Left kidney (tissue), 1 donor: ENCODE measurements at regions not wholly inside any gene's neighbourhood (a gene's known extent, or its start where the extent isn't known, plus 50 kb on each side); places are given as distances from the start of the nearest gene placed in this dataset.
"Not testable (repeated sequence)": the region's sequence is repeated elsewhere in the genome, so short reads cannot be mapped to it uniquely, and the experiment has no call there.

ENCODE experiments used
- DNase-seq: peaks from one replicate; pipeline ENCODE4 v3.0.0-alpha.2; 2013

DNA sequence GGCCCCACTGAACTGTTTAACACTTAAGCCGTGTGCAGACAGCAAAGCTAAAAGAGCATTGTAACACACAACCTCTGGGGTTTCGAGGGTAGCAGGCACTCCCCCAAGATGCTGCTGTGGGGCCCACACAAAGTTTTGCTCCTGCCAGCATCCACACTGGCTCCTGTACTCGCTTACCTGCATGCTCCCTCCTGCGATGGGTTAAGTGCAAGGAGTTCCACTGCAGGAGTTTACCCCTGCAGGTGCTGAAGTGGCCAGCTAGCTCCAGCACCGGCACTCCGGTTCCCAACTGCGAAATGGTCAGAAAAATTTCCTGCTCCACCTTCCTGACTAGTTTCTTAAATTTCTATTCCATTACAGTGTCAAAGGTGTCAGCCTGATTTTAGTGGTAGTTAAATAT, 443.5 kb downstream of the PCDH10 start:
- DNase-seq, result no peak

DNA sequence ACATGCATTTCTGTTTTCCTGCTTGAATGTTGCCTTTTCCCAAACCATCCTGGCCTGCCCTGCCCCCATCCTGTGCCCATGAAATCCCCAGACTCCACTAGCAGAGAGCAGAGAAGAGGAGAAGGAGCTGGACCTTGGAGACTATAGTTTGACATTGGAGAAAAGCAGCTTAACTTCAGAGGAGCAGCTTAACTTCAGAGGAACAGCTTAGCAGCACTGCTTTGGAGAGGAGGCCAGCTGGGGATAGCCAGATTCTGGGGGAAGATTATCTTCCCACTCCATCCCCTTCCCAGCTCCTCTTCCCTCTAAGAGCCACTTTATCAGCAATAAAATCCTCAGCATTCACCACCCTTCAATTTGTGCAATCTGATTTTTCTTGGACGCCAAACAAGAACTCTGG, 443.0 kb downstream of the PCDH10 start:
- DNase-seq, result no peak

DNA sequence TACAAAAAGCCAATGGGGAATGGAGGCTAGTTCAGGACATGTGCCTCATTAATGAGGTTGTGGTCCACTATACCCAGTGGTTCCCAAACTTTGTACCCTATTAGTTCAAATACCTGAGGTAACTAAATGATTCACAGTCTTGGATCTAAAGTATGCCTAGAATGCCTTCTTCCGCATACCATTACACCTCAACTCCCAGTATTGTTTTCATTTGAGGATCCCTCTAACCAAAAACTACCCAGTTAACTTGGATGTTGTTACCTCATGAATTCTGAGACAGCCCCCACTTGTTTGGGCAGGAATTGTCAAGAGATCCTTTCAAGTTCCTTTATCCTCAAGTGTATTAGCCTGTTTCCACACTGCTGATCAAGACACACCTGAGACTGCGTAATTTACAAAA, 439.2 kb downstream of the PCDH10 start:
- no peak for DNase-seq

DNA sequence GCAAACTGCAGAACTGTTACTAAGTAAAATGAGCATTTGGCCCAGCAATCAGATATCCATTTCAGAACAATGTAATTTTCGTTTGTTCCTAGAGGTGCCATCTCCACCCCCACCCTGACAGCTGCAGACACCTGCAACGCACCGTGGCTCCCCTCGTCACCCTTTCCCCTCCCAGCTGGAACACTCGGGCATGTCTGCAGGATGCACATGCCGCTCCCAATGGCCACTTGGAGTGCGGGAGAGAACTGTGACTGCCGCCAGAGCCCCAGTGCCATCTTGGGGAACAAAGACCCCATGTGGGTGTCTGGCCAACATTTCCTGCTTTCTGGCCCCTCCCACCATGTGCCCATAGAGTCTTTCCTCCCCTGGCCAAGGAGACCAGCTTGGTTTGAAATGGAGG, 436.2 kb downstream of the PCDH10 start:
- no peak for DNase-seq

DNA sequence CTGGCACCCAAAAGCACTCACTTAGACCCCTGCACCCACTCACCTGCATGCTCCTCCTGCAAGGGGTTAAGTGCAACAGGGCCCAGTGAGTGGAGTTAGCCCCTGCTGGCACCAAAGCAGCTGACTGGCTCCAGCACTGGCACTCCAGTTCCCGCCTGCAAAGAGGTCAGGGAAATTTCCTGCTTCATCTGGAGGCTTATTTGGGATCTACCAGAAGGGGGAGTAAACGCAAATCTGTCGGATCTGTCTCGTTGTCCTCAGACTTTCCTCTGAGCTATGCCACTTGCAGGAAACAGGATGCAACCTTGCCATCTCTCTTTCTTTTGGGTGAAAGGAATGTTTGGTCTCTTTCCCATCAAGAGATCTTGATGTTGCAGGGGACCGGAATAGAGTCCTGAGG, 435.6 kb downstream of the PCDH10 start:
- DNase-seq, result no peak

DNA sequence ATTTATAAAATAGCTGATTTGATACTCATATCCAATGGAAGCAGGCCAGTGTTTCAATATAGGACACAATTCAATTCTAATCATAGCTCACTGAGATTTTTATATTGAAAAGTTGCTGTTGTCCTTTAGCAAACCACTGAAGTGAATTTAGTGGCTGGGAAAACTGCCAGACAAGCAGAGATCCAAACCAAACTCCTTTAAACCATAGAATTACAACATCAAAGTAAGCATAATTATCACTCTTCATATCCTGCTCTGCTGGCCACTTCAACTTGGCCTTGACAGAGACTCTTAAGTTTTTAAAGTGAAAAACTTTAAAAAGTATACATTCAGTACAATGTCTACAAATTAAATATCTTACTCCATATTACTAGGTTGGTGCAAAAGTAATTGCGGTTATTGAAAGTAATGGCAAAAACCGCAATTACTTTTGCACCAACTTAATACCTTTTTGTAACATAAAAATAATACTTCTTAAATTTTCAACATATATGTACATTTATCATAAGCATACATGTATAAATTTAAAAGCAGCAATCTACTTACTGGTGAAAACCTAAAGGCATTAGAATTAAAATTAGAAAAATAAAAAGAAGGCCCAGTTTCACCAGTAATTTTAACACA, 433.0 kb downstream of the PCDH10 start:
- DNase-seq, result no peak

DNA sequence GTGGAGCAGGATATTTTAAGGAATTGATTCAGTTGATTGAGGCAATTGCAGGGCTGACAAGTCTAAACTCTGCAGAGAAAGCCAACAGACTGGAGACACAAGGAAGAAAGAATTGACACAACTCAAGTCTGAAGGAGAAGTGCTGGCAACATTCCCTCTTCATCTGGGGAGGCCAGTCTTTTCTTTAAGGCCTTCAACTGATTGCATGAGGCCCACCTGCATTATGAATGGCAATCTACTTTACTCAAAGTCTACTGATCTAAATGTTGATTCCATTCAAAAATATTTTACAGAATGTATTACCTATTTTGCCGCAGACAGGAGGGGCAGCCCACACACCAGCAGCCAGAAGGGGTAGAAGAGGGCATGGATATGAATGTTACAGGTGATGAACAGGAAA, 425.2 kb downstream of the PCDH10 start:
- no peak for DNase-seq

DNA sequence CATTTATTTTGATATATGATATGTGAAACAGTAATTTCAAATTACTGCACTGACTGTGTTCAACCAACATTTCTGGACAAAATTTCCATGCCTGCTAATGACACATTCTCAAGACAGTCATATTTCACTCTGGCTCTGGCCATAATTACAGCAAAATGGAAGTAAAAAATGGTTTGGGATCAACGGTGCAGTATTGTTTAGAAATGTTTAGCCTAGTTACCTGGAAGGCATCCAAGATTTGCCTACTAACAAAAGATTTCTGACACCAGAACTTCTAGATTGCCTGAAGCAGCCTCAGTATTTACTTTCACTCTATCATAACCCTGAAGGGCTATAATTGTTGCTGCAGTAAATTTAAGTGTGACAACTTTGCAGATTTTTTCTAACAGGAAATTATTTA, 416.3 kb downstream of the PCDH10 start:
- DNase-seq, result peak; percentile 35

DNA sequence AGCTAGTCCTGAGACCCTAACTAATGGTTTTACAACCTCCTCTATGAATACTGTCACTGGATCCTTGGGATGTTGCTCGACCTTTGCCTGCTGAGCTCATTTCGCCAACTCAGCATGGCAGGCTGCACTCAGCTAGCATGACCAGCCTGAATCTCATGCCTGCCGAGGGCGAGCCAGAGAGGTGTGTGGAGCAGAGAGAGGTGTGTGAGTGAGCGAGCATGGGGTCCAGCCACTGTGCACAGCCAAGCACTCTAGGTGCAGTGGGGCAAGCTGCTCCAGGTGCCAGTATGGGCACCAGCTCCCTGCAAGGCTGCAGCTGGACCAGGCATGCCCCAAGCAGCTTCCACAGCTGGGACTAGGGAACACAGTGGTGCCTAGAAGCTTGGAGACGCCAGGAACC, 410.9 kb downstream of the PCDH10 start:
- DNase-seq, result no peak

DNA sequence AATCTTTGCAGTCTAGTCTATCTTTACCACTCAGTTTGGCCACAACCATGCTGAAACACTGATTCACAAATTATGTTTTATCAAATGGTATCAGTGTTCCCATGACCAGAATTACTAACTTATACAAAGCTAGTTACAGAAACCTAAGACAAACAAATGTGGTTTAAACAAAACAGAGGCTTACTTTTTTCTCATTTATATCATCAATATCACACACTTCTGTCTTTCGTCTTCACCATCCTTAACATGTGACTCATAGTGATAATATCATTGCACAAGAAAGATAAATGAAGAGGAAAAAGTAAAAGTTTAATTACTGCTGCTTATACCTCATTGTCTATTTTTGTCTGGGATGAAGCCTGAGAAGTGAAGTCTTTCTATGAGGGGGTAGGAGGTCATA, 406.6 kb downstream of the PCDH10 start:
- no peak for DNase-seq

DNA sequence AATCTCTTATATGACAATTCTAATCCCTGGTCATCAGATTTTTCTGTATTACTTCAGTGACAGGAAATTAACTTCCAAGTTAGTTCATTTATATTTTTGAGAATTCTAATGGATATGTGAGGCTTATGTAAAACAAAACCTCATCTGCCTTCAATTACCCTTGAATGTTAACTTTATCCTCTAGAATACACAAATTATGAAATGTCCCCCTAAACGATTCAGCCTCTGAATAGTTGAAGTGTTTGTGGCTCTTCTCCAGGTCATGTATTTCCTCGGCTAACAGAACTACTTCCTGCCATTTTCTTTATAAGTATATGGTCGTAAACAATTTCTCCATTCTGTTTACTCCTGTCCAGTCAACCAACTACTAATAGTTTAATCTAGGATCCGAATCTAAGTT, 401.3 kb downstream of the PCDH10 start:
- DNase-seq, result no peak

DNA sequence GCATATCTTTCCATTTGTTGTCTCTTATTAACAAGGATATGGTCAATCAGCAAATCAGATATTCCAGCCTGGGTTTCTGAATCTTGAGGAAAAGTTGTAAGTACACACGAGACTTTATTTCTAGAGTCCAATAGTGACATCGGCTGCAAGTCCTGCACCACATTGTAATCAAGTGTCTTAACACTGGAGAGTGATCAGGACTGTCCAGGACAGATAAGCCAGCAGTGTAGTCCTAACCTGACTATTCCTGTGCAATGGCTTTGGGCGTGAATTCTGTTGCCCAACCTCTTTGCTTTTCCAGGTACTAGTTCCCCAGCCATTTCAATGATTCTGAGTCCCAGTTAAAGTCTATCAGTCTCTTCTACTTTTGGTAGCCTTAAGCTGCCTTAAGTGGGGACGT, 395.0 kb downstream of the PCDH10 start:
- no peak for DNase-seq

DNA sequence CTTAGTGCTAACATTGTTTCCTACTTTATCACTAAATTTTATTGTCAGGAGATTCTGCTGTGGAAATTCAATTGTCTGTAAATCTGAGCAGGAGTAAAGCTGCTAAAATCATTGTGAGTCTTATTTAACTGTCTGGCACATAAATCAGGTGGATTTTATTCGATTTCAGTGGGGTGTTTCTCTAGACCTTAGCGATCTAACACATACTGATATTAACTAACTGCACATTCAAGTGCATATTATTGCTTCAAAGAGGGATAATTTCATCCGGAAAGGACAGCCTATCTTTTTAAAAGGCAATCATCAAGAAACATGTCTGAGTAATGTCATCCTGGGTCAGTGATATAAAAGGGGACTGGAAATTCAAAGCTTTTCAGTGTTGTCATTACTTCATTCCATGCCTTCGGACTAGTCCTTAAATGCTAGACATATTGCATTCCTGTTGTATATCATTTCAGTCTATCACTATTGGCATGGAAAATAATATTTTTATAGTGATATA, 388.7 kb downstream of the PCDH10 start:
- no peak for DNase-seq

DNA sequence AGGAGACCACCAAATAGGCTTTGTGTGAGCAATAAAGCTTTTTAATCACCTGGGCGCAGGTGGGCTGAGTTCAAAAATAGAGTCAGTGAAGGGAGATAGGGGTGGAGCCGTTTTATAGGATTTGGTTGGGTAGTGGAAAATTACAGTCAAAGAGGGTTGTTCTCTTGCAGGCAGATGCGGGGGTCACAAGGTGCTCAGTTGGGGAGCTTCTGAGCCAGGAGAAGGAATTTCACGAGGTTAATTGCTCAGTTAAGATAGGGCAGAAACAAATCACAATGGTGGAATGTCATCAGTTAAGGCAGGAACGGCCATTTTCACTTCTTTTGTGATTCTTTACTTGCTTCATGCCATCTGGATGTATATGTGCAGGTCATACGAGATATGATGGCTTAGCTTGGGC, 385.1 kb downstream of the PCDH10 start:
- not testable (repeated sequence) for DNase-seq

DNA sequence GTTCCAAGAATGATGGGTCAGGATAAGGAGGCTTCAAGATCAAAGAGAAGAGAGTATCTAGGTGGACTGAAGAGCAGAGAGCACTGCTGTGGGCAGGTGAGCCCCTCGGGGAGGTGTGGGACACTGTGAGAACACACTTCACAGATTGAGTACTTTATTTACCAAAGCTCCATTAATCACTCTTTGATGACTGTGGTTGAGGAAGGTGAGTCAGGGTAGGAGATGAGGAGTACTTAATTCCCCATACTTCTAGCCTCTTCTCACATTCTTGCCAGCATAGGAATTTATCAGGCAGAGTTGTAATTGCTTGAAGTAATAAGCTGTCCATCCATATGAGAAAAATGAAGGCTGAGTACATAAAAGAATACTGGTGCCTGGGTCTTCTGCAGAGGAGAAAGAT, 375.3 kb downstream of the PCDH10 start:
- no peak for DNase-seq

DNA sequence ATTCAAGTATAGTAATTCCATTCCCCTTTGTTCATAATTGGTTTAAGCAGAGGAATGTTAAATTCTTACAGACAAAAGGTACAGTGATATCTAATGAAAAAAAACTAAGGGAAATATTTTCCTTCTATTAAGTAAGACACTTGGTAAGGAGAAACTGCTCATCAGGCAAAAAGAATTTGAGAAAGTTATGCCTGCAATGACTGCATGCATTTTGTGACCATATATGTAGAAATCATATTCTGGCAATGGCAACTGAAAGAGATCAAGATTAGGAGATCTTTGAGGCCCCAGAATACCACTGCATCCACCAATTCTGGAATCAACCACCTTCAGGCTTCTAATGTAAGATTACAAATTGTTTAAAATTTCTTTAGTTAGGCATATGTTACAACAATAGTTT, 364.8 kb downstream of the PCDH10 start:
- no peak for DNase-seq

DNA sequence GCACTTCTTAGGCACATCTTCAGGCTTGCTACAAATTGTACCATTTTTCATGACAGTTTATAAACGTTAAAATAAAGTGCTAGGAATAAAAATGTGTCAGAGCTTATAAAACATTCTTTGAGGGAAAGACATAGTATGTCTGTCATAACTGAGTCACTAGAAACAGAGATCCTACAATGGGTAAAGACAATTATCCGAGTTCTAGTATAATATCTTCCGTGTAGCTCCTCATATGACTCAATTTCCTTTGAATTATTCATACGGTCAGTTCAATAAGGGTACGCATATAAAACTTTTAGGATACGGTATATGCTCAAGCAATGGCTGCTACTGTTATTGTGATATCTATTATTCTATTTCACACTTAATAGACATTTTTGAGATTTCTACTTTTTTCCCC, 349.1 kb downstream of the PCDH10 start:
- no peak for DNase-seq

DNA sequence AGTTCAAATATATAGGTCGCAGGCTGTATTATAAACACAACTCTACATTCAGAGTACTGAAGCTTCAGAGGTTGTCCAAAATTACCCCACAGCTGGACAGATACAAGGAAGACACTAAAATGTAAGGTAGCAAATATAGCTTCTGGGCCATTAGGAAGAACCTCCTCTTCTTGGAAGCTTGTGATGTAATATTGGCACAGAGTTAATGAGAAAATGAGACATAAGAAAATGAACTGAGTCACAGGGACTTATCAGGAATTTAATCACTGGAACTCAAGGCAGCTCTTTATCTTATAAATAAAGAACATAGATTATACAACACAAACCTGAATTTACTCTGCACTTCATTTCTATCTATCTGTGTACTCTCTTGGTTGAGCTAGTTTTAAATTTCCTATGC, 344.7 kb downstream of the PCDH10 start:
- no peak for DNase-seq

DNA sequence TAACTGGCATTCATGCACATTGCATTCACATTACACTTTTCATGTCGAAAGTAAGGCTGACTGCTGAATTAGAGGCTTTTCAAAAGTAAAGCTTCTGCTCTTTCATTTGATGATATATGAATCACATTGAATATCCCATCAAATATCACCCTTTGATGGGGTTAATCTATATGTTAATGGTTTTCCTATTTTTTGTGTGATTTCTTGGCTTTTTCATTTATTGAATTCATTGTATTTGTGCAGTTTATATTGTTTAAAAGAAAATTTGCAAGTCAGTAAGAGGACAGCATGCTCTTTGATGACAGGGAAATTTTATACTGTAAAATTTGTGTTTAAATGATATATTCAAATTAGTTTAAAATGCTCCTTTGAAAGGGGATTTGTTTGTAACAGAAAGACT, 344.1 kb downstream of the PCDH10 start:
- no peak for DNase-seq

DNA sequence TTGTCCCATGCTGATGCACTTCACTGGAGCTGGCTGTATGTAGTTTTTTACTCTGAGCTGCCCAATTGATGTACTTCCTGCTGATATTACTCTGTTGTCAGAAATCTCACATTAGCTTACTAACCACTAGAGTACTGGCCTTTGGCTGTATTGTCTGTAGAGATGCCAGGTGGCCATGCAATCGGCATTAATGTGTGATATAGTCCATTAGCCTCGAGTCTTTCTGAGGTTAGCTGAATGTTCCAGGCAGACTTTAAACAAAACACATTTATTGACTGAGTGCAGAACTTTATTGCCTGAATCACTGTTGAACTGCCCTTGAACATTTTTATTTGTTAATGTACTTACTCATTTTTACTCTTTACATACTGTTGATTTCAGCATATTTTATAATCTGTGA, 335.2 kb downstream of the PCDH10 start:
- no peak for DNase-seq

DNA sequence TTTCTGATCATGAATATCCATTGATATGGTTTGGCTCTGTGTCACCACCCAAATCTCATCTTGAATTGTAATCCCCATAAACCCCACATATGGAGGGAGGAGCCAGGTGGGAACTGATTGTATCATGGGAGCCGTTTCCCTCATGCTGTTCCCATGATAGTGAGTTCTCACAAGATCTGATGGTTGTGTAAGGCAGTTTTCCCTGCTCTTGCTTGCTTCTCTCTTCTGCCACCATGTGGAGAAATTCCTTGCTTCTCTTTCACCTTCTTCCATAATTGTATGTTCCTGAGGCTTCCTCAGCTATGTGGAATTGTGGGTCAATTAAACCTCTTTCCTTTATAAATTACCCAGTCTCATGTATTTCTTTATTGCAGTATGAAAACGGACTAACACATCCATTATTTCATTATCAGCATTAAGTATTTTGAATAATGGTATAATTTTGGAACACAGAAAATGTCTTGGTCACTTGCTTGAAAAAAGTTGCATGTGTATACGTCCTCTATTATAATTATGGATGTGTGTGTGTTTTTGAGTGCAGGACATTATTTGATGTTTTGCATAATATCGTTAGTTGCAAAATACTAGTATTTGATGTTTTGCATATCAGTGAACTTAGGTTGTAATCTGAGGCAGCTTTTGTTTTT, 334.6 kb downstream of the PCDH10 start:
- DNase-seq, result peak; percentile 33

DNA sequence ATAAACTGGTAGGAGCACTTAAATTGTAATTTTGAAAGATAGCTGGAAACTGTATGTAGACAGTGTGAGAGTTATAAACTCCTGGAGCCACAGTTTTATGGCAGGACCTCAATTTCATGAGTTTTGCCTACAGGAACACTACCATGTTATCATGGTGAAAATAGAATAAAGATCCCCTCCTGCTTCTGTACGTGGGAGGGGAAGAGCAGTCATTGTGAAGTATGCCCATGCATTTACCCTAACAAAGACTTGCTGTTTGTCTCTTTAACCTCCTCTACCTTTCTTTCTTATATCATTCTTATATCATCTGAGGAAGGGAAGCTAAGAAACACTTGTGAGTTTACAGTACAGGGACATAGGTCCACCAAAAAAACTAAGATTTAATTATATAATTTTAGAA, 327.0 kb downstream of the PCDH10 start:
- DNase-seq, result no peak

DNA sequence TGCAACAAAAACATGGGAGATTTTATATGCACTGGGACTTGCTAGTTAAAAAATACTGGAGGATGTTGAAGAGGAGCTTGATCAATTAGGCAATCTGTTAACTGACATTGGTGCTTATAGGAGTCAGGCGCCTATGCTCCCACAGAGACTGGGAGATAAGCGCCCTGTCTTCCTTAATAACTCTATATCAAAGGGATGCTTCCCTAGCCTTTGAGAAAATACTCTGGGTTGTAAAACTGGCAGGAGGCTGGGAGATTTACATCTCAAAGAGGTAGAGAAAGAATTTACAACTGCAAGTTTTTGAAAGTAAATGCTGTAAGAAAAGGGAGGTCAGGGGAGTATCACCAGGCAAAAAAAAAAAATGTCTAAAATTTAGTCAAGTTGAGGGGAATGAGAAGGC, 325.4 kb downstream of the PCDH10 start:
- peak; percentile 3 for DNase-seq

DNA sequence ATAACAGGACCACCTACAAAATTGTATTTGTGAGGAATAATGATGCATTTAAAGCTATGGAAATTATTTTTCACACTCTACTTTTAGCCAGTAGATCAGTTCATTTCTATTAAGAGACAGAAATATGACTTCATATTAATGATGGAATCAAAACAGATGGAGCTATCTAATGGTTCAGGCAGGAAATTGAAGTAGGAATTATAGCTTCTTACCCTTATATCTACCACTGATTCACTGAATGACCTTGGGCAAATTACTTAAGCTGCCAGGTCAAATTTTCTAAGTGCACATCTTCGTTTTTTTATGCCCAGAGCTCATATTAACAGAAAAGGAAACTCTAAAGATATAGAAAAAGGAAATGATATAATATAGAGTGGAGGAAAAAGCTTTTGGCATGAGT, 323.1 kb downstream of the PCDH10 start:
- no peak for DNase-seq
